Suppressor macrophage treated with lipopolysaccharide for 4 hours (primary cell): ENCODE measurements at regions not wholly inside any gene's neighbourhood (a gene's known extent, or its start where the extent isn't known, plus 50 kb on each side); places are given as distances from the start of the nearest gene placed in this dataset.
A peak's percentile ranks its signal among the peaks of the same experiment; 100 is the strongest.

ENCODE experiments used
- DNase-seq: peaks from one replicate; pipeline ENCODE4 v3.0.0-alpha.2; 2020

GRCh38 chr17:77493901-77494663 lies 353.3 kb downstream of the SEC14L1 start:
- no peak for DNase-seq

- peak; percentile 79 for DNase-seq
These were observed 354.1 kb downstream of the SEC14L1 start for GRCh38 chr17:77494664-77495435.

DNA sequence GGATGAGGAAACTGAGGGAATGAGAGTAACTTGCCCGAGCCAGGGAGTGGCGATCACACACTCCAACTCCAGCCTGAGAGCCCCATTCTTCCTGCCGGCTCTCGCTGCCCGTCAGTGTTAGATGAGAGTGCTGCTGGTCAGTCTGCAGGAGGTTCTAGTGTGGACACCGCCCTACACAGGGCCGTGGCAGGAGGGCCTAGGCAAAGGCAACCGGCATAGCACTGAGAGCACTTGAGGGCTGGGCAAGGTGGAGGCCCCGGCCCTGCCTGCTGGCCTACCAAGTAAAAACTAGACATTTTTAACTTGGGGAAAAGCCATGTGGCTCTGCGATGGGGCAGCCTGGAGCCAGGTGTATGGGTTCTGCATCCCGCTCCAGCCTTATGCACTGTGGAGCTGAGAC lies 354.8 kb downstream of the SEC14L1 start:
- no peak for DNase-seq

- DNase-seq, result no peak
These were observed 355.6 kb downstream of the SEC14L1 start for GRCh38 chr17:77496401-77496801.

DNA sequence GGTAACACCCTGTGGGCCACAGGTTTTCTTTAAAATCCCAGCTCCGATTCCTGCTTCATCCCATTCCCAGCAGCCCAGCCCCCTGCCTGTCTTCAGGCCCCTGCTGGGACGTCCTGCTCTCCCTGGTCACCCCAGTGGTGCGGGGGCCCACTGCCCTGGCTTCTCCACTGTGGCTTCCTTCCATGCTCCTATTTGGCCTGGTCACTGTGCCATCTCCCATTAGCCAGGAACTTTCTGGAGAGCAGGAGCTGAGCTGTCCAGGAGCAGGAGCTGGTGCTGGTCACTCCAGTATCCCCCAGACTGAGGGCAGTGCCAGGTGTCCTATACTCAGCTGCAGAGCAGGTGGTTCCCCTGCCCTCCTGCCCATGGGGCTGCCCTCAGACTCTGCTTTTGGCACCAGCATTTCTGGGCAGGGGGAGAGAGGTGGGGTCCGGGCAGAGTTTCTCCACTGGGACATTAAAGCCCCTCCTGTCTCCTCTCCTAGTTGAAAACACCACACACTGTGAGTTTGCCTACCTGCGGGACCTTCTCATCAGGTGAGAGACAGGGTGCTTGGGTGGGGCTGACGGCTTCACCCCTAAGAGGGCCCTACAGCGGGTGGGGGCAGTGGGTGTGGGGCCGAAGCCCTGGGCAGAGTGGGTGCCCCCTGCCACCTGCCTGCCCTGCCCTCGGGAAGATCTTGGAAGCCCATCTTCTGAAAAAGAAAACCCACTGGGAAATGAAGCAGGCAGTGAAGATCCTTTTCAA lies 356.2 kb downstream of the SEC14L1 start:
- DNase-seq, result no peak

DNA sequence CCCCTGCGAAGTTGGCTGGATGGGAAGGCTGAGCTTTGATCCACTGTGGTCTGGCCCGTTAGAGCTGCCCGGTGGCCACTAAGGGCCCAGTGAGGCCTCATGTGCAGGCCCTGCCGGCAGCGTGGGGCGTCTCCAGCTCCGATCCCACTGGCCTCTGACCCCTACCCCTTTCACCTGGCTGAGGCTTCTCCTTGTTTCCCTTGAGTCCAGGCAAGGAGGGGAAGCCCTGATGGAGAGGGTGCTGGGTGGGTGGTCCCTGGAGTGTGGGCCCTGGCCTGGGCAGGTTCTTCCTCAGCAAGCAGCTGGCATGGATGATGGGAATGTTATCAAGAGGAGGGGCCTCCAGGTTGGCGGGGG lies 356.8 kb downstream of the SEC14L1 start:
- no peak for DNase-seq

GRCh38 chr17:77498091-77498741 lies 357.4 kb downstream of the SEC14L1 start:
- DNase-seq, result no peak

DNA sequence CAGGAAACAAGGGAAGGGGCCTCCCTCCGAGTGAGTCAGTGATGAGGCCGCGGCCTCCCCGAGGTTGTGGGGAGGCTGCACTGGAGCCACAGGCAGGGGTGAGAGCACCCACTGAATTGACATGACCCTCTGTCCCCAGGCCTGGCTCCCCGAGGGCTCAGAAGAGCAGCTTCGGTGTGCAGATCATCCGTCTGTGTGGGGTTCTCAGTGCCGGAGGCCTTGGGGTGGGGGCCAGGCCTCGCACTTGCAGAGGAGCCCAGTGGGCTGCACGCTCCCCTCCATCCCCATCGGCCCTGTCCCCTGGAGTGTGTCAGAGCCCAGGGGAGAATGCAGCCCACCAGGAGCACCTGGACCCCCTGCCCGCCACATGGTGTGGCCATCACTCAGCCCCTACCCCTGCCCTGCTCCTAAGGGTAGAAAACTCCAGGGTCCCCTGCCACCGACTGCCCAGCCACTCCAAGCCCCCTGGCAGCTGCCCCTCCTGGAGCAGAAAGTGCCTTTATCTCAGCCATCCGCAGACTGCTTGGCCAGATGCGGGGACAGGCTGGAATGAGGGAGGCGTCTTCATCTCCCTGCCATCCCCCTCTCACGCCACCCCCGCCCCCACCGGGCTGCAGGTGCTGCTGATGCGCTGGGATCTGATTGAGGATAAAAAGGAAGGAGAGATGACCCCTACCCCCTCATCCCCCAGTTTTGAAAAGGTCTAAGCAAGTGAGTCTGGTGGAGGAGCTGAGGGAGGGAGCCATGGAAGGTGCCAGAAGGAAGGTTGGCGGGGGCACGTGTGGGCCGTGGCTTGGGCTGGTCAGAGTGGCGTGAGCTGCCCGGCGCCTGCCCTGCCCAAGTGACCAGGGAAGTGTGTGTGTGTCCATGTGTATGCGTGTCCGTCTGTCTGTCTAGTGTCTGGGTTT lies 358.3 kb downstream of the SEC14L1 start:
- no peak for DNase-seq

GRCh38 chr17:77499699-77500435 lies 359.1 kb downstream of the SEC14L1 start:
- DNase-seq, result no peak

- peak; percentile 39 for DNase-seq
These were observed 360.4 kb downstream of the SEC14L1 start for GRCh38 chr17:77501101-77501566.

- DNase-seq, result no peak
These were observed 361.2 kb downstream of the SEC14L1 start for GRCh38 chr17:77501751-77502625.

GRCh38 chr17:77502626-77503292 lies 362.0 kb downstream of the SEC14L1 start:
- DNase-seq, result no peak

- DNase-seq, result no peak
These were observed 362.5 kb downstream of the SEC14L1 start for GRCh38 chr17:77503293-77503655.

DNA sequence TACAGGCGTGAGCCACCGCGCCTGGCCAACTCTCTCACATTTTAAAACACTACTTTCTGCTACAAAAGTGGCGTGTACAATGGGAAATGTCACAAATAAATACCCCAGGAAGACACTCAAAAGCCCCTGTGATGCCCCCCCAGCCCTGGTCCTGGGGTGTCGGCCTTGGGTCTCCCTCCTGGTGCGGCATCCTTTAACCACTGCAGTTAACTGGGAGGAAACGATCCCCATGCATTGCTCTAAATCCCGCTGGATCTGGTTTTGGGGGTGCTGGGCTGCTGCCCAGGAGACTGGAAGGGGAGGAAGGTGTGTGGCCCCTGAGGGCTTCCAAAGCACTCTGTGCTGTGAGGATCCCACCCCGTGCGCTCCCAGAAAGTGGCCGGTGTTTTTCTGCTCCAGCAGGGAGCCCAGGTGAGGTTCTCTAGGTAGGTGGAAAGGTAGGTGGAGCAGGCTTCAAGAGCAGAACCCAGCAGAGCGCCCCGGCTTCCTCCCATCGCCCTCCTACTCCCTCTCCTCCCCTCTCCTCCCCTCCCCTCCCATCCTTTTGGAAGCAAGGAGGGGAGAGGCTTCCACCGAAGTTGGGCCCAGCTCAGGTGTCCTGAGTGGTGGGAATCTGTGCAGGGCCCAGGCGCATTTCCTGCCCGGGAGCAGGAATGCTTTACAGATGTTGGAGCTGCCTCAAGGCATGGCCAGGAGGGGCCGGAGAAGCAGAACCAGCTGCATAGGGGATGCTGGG lies 363.3 kb downstream of the SEC14L1 start:
- DNase-seq, result no peak

GRCh38 chr17:77504652-77505155 lies 363.9 kb downstream of the SEC14L1 start:
- DNase-seq, result no peak

DNA sequence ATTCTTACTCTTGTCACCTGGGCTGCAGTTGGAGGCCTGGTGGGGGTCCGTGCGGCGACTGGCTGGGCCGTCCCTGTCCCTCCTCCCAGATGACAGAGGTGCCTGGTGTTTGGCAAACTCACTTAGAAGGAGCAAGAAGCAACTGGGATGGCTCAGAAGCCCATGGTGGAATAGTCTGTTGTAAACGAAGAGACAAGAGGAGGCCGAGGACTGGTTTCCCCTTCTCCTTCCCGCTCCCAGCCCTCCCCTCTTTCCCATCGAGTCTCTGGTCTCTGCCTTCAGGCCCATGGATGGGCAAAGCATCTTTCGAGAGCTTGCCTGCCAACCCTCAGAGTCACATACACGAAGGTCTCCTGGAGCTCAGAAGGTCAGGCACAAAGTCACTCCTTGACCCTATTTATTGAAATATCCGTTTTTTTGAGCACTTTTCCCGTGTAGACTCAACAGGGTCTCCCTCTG lies 364.4 kb downstream of the SEC14L1 start:
- DNase-seq, result no peak

- DNase-seq, result no peak
These were observed 365.7 kb downstream of the SEC14L1 start for GRCh38 chr17:77506371-77506991.
